Myocyte (in vitro differentiated cells): ENCODE measurements at regions not wholly inside any gene's neighbourhood (a gene's known extent, or its start where the extent isn't known, plus 50 kb on each side); places are given as distances from the start of the nearest gene placed in this dataset.
A peak's percentile ranks its signal among the peaks of the same experiment; 100 is the strongest.
"Not testable (repeated sequence)": the region's sequence is repeated elsewhere in the genome, so short reads cannot be mapped to it uniquely, and the experiment has no call there.

Experiments
- DNase-seq: peaks from one replicate; pipeline ENCODE4 v3.0.0-alpha.2; 2012; ENCODE audit warnings: low read depth

DNA sequence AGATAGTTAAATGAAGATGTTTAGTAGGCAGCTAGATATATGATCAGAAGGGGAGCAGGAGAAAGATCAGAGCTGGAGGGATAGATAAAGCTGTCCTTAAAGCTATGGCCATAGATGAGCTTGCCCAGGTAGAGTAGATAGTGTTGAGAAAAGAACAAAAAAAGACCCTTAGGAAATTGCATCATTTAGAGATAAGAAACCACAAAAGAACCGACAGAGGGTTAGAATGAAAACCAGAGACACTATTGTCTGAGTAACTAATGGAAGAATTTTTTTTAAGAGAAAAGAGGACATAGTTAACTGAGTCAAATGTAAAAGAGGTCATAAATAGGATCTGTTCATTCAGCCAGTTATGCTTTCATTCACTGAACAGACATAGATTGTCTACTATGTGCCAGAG, 101.8 kb downstream of the TNFAIP3 start:
- no peak for DNase-seq

- no peak for DNase-seq
Measured at GRCh38 chr6:137969874-137970273, 102.8 kb downstream of the TNFAIP3 start.

DNA sequence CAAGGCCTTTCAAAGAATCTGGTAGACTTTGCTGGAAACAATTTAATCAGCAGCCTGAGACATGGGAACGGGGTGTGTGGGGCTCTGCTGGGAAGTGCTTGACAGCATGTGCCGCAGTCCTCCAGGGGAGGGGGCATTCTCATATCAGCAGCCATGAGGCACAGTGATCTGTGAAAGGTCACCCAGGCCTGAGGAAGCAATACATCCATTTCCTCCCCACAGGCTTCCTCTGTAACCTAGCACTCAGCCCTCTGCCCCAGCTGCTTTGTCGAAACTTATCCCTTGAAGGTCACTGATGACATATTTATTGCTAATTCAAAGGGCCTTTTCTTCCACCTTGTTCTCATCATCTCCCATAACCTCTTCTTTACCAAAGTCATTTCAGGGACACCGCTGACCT, 103.3 kb downstream of the TNFAIP3 start:
- DNase-seq: no peak

DNA sequence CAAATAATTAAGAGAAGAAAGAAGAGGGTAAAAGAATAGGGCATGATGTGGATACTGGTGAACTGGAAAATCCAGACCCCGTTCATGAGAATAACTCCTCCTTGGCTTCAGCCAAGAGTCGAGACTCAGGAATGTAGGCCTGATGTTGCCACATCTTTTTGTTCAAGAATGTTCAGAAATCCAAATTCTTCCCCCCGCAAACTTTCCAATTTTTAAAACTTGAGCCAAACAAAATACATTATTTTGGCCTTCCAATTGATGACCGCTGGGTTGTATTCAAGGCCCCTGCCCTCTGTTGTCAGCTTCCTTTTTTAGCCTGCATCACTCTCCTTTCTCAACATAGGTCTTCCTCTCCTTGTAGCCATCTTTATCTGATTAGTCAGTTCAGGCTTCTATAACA, 106.1 kb downstream of the TNFAIP3 start:
- no peak for DNase-seq

- peak; percentile 15 for DNase-seq
Measured at GRCh38 chr6:137975188-137975940, 108.3 kb downstream of the TNFAIP3 start.

DNA sequence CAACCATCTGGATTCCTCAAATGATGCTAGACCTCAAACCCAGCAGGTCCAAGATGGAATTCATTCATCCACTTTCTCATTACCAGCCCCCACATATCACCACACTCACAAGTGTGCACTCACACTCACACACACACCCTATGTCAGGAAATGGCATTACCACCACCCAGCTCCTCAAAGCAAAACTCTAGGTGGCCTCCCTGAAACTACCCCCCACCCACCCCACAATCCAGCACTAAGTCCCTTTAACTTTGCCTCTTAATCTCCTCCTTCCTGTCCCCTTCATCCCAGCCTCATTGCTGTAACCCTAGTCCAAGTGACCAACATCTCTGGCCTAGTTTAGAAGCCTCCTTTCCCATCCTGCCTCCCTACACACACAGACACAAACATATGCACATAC, 109.4 kb downstream of the TNFAIP3 start:
- no peak for DNase-seq

DNA sequence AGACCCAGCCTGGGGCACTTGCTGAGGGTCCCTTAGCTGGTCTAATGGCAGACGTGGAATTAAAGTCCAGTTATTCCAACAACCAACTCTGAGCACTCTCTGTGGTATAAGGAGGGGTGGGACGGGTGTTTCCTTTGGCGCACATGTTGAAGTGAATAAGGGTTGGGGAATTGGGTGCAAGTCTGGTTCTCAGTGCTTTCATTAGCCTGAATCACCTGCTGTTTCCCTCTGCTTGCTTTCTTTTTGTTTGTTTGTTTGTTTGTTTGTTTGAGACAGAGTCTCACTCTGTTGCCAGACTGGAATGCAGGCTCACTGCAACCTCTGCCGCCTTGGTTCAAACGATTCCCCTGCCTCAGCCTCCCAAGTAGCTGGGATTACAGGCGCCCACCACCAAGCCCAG, 110.1 kb downstream of the TNFAIP3 start:
- DNase-seq: no peak

DNA sequence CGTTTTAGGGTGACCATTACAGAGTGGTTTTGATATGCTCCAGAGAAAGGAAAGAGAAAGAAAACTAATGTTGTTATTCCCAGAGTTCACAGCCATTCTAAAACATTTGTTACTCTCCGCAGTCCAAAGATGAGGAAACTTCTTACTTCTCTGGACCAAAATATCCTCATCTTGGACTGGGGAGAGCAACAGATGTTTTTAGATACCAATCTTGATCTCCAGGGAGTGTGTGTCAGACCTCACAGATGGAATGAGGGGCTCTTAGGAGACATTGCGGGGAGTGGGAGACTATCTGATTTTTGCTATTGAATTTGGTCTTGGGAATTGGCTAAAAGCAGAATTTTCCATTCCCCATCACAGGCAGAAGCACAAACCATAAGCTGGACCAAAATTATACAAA, 110.8 kb downstream of the TNFAIP3 start:
- DNase-seq: no peak

DNA sequence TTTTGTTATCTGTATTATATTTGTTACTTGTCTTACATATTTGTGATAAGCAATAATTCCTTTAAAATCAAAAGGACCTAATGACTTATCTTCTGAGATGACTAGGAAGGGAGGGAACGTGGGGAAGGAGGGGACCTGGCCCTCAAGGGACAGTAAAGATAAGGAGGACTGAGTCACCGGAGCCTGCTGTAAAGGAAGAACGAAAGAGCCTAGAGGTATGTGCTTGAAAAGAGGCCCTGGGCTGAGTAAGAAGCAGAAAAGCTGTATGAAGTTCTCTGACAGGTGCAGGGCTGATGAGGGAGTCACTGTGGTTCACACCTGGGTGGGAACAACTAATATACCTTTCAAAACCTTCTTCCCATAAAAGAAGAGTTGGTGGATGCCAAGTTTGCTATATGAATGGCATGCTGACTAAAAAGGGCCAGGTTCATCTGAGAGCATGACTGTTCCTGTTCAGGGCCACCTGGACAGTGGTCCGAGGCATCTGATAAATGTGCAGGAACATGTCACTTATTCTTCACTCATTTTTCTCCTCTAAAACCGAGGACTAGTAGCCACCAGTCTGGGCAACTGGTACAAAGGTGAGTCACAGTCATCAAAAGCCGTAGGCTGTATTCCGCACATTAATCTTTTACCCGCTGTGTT, 111.3 kb downstream of the TNFAIP3 start:
- DNase-seq: no peak

DNA sequence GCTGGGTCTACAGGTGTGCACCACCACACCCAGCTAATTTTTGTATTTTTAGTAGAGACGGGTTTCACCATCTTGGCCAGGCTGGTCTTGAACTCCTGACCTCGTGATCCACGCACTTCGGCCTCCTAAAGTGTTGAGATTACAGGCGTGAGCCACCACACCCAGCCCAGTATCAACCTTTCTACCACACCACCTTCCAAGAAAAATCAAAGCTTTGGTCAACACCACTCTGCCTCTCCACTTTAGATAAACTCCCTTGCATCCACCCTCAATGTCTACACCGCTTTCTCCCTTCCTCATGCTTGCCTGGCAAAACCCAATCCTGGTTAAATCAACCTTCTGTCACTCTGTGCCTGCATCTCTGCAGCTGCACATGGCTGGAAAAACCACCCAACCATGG, 112.2 kb downstream of the TNFAIP3 start:
- DNase-seq: not testable (repeated sequence)

- DNase-seq: no peak
Measured at GRCh38 chr6:137980777-137981176, 113.7 kb downstream of the TNFAIP3 start.

- DNase-seq: no peak
Measured at GRCh38 chr6:137981758-137982157, 114.7 kb downstream of the TNFAIP3 start.

GRCh38 chr6:137982418-137983189, 115.5 kb downstream of the TNFAIP3 start:
- DNase-seq: no peak

GRCh38 chr6:137983269-137983668, 116.2 kb downstream of the TNFAIP3 start:
- DNase-seq: no peak

GRCh38 chr6:137989664-137990063, 117.6 kb downstream of the PERP start:
- no peak for DNase-seq

DNA sequence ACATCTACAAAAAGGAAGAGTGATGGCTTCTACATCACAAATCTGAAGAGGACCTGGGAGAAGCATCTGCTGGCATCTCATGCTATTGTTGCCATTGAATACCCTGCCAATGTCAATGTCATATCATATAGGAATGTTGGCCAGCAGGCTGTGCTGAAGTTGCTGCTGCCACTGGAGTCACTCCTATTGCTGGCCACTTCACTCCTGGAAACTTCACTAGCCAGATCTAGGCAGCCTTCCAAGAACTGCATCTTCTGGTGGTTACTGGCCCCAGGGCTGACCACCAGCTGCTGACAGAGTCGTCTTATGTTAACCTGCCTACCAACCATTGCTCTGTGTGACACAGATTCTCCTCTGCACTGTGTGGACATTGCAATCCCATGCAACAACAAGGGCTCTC, 111.8 kb downstream of the PERP start:
- DNase-seq: peak; percentile 18

- no peak for DNase-seq
Measured at GRCh38 chr6:137998461-137999019, 108.7 kb downstream of the PERP start.

DNA sequence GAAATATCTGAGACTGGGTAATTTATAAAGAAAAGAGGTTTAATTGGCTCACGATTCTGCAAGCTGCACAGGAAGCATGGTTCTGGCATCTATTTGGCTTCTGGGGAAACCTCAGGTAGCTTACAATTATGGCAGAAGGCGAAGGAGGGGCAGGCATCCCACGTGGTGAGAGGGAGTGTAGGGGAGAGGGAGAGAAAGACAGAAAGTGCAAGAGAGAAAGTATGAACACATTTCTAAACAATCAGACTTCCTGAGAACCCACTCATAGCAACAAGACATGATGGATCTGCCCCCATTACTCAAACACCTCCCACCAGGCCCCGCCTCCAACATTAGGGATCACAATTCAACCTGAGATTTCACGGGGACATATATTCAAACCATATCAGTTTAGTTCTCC, 107.4 kb downstream of the PERP start:
- no peak for DNase-seq

DNA sequence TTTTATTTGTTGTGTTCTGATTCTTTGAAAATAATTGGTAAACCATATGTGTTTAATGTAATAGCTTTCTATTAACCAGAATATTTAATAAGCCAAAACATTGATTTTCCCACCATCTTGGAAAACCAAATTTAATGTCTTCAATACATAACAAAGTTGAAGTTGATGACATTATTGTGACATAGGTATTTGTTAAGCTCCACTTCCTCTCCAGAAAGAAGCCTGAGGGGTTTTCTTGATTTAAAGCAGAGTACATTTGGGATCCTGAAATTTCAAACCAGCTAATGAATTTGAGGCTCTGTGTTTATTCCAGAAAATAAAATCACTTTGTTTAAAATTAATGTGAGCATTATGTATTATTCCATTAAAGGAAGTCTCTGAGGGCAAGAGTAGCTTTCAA, 106.3 kb downstream of the PERP start:
- DNase-seq: no peak

DNA sequence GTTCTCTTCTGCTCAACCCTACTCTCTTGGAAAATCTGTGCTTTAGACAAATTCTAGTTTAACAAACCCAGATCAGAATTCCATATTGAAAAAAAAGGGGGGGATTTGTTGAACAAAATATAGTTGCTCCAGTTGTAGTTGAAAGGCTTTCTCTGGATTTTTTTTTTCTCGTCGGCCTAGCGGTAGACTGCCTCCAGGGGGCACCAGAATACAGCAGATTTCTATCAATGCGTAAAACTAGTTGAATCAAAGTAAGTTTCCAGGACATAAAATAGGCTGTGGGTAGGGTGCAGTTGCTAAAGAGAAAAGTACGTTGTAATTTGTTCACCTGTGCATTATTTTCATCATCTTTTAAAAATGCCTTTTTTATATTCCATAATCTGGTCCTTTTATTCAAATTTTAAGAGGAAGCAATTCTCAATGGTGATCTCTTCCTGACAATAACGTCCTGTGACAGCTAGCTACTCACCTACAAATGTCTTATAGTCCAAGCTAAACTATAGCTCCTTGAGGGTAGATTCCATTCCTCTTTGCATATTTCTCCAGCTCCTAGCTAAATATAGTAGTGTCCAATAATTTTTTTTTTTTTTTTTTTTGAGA, 105.4 kb downstream of the PERP start:
- DNase-seq: peak; percentile 60

DNA sequence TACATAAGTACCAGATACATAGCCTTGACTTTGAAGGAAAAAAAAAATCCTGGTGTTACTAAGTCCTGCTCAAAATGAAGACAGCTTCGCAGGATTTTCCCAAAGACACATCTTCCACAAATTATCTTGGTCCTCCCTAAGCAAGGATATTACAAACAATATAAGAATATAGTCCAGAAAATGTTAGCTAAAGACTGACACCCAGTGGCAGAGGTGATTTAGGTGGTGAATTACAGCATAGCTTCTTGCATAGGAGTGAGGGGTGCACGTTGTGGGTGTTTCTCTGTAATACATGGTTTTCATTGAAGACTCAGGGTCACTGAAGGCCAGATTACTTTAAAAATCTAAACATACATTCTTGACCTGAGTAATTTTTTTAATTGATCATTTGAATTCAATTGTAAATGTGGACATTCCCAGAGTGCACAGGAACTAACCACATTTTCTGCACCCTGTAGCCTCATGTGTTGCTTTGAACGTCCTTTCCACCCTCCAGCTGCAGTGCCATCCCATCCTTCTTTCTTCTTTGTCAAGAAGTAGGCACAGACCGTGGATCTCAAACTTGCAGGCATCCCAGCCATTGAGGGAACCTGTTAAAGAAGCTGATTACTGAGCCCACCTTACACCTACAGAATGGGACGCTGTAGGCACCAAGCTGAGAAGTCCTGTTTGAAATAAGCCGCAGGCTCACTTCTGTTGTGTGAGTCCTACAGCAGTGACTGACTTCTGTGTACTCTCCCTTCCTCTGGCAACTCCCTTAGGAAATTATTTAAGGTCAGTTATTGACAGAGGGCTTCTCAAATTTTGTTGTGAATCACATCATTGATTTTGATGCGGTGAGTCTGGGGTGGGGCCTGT, 102.6 kb downstream of the PERP start:
- peak; percentile 30 for DNase-seq
